Keratinocyte (primary cell): ENCODE measurements at regions not wholly inside any gene's neighbourhood (a gene's known extent, or its start where the extent isn't known, plus 50 kb on each side); places are given as distances from the start of the nearest gene placed in this dataset.

Experiments
- DNase-seq: peaks from one replicate; pipeline ENCODE4 v3.0.0-alpha.2; 2011; ENCODE audit warnings: low read depth, missing footprints, low spot score
- FAIRE-seq: peaks from 2 replicates; lab custom pipeline; 2011; peaks lifted over from hg19 to GRCh38; lab: Jason Lieb, UNC
- H2AFZ ChIP-seq: 2 replicates; pipeline ENCODE4 v1.6.0; 2012; ENCODE audit warnings: low read length, control low read depth, inconsistent platforms; ENCODE audit not compliant: control insufficient read depth
- H3K27ac ChIP-seq: 2 replicates; pipeline ENCODE4 v1.5.1; 2011; ENCODE audit warnings: low read length; ENCODE audit not compliant: control insufficient read depth, insufficient read depth
- H3K27me3 ChIP-seq: 3 replicates; pipeline ENCODE4 v1.6.0; 2011; ENCODE audit warnings: low read length; ENCODE audit not compliant: control insufficient read depth, insufficient read depth; ENCODE audit errors: extremely low read depth
- H3K36me3 ChIP-seq, 2 experiments: 2 replicates in 1 of 2; 3 replicates in 1 of 2; pipeline ENCODE4 v1.5.1; 2011; ENCODE audit warnings: low read length in 2 of 2, mild to moderate bottlenecking in 1 of 2; ENCODE audit not compliant: control insufficient read depth in 2 of 2, insufficient read depth in 2 of 2; ENCODE audit errors: extremely low read depth in 1 of 2
- H3K4me1 ChIP-seq: 3 replicates; pipeline ENCODE4 v1.5.1; 2011; ENCODE audit warnings: low read length; ENCODE audit not compliant: control insufficient read depth, insufficient read depth; ENCODE audit errors: extremely low read depth
- H3K4me2 ChIP-seq: 3 replicates; pipeline ENCODE4 v1.6.0; 2011; ENCODE audit warnings: low read depth, low read length; ENCODE audit not compliant: control insufficient read depth, insufficient read depth; ENCODE audit errors: extremely low read depth
- H3K4me3 ChIP-seq, 3 experiments: fragments of 200-600 bp in 1 of 3; sonication (generic) in 1 of 3; 2 replicates in 2 of 3; 3 replicates in 1 of 3; pipeline ENCODE4 v1.5.1; 2011 to 2016; ENCODE audit warnings: low read length in 3 of 3, mild to moderate bottlenecking in 3 of 3, control low read depth in 2 of 3, inconsistent platforms in 1 of 3, low read depth in 1 of 3, mixed read lengths in 1 of 3, mixed run types in 1 of 3, moderate library complexity in 1 of 3; ENCODE audit not compliant: control insufficient read depth in 2 of 3, insufficient read depth in 2 of 3; ENCODE audit errors: extremely low read depth in 1 of 3
- H3K79me2 ChIP-seq: 2 replicates; pipeline ENCODE4 v1.6.0; 2012; ENCODE audit warnings: low read length; ENCODE audit not compliant: control insufficient read depth, insufficient read depth
- H3K9ac ChIP-seq: 3 replicates; pipeline ENCODE4 v1.6.0; 2011; ENCODE audit warnings: low read length; ENCODE audit not compliant: control insufficient read depth, insufficient read depth; ENCODE audit errors: extremely low read depth
- H3K9me1 ChIP-seq: 3 replicates; pipeline ENCODE4 v1.6.0; 2011; ENCODE audit warnings: low read length; ENCODE audit not compliant: control insufficient read depth, insufficient read depth; ENCODE audit errors: extremely low read depth
- H3K9me3 ChIP-seq: 2 replicates; pipeline ENCODE4 v1.5.1; 2012; ENCODE audit warnings: low read depth, low read length; ENCODE audit not compliant: control insufficient read depth
- H4K20me1 ChIP-seq: 3 replicates; pipeline ENCODE4 v1.6.0; 2011; ENCODE audit warnings: low read length; ENCODE audit not compliant: control insufficient read depth, insufficient read depth; ENCODE audit errors: extremely low read depth
- CTCF ChIP-seq, 3 experiments: IDR thresholded peaks in 1 of 3; conservative IDR thresholded peaks in 1 of 3; optimal IDR thresholded peaks in 1 of 3; 2 replicates in 2 of 3; 3 replicates in 1 of 3; pipeline versions ENCODE3 to v1.5.1; 2011; ENCODE audit warnings: low read length in 3 of 3, mild to moderate bottlenecking in 3 of 3, moderate library complexity in 2 of 3, control low read depth in 1 of 3, inconsistent platforms in 1 of 3; ENCODE audit not compliant: insufficient read depth in 2 of 3; ENCODE audit errors: extremely low read depth in 1 of 3
- EZH2 ChIP-seq: IDR thresholded peaks from one replicate; pipeline ENCODE4 v1.6.1; 2012; ENCODE audit warnings: inconsistent platforms, mild to moderate bottlenecking, low read length, moderate library complexity
- dilution Hi-C: fragments of 300-500 bp; cut with MboI; formaldehyde crosslinking; loops from one replicate; pipeline ENCODE4 v1.7.0; 2020; ENCODE audit warnings: low sequenced_read_pairs; ENCODE audit not compliant: extremely low pct_ligation_motif_present

GRCh38 chr4:181802207-181802606 lies 441.0 kb upstream of the TENM3 start:
- Histone ChIP-seq H3K27me3 (no peaks in the 10 kb centered on the region), H3K4me3 (no peak overlapping the region), H4K20me1 (no peaks in the 10 kb centered on the region), H3K9me3 (no peaks in the 10 kb centered on the region), H3K4me1 (peaks cover 2% of the 10 kb centered on the region), H3K9me1 (no peaks in the 10 kb centered on the region), H3K27ac (no peak overlapping the region), H3K36me3 (no peaks in the 10 kb centered on the region), H2AFZ (no peak overlapping the region), H3K4me2 (no peak overlapping the region), H3K9ac (no peak overlapping the region), H3K79me2 (no peaks in the 10 kb centered on the region)
- DNase-seq, result no peak
- dilution Hi-C loops, result no loop called here
- TF ChIP-seq CTCF (optimal IDR thresholded peaks at IDR 0.05 in 1 of 3, IDR thresholded peaks at IDR 0.05 in 1 of 3, conservative IDR thresholded peaks at IDR 0.05 in 1 of 3; ENCODE audit: extremely low read depth in 1 of 3, insufficient read depth in 2 of 3, low read length in 3 of 3) (no peak), EZH2 (no peak)
- no peak for FAIRE-seq

GRCh38 chr4:181807771-181808170 lies 435.4 kb upstream of the TENM3 start:
- FAIRE-seq (no peak), DNase-seq (no peak)
- Histone ChIP-seq H3K4me3 (no peak overlapping the region), H3K36me3 (no peaks in the 10 kb centered on the region), H2AFZ (no peak overlapping the region), H3K27ac (no peak overlapping the region), H3K79me2 (no peaks in the 10 kb centered on the region), H3K4me1 (no peaks in the 10 kb centered on the region), H4K20me1 (no peaks in the 10 kb centered on the region), H3K9me1 (no peaks in the 10 kb centered on the region), H3K9ac (no peak overlapping the region), H3K27me3 (no peaks in the 10 kb centered on the region), H3K4me2 (no peak overlapping the region), H3K9me3 (no peaks in the 10 kb centered on the region)
- no peak for TF ChIP-seq CTCF (optimal IDR thresholded peaks at IDR 0.05 in 1 of 3, IDR thresholded peaks at IDR 0.05 in 1 of 3, conservative IDR thresholded peaks at IDR 0.05 in 1 of 3; ENCODE audit: extremely low read depth in 1 of 3, insufficient read depth in 2 of 3, low read length in 3 of 3)
- no peak for TF ChIP-seq EZH2
- dilution Hi-C loops, result no loop called here
